DMS53 treated with DMSO at 0.1 percent for 48 hours (cell line): ENCODE measurements at regions not wholly inside any gene's neighbourhood (a gene's known extent, or its start where the extent isn't known, plus 50 kb on each side); places are given as distances from the start of the nearest gene placed in this dataset.

ENCODE experiments used
- DNase-seq: peaks from one replicate; lab custom pipeline; 2025; ENCODE audit not compliant: unreplicated experiment; lab: John Stamatoyannopoulos, UW

GRCh38 chr4:33323393-33323792, 2603.2 kb downstream of the PCDH7 start:
- DNase-seq = no peak

GRCh38 chr4:33334416-33334815, 2614.2 kb downstream of the PCDH7 start:
- DNase-seq = peak; percentile 86

- no peak for DNase-seq
These were observed 2619.6 kb downstream of the PCDH7 start for GRCh38 chr4:33339762-33340161.

GRCh38 chr4:33340168-33340567, 2620.0 kb downstream of the PCDH7 start:
- DNase-seq = no peak

GRCh38 chr4:33349376-33349775, 2629.2 kb downstream of the PCDH7 start:
- peak; percentile 81 for DNase-seq

GRCh38 chr4:33357121-33357520, 2637.0 kb downstream of the PCDH7 start:
- DNase-seq = no peak

- DNase-seq = no peak
These were observed 2649.3 kb downstream of the PCDH7 start for GRCh38 chr4:33369446-33369845.

- peak; percentile 84 for DNase-seq
These were observed 2661.6 kb downstream of the PCDH7 start for GRCh38 chr4:33381816-33382215.

- no peak for DNase-seq
These were observed 2666.6 kb downstream of the PCDH7 start for GRCh38 chr4:33386764-33387163.

GRCh38 chr4:33390976-33391375, 2670.8 kb downstream of the PCDH7 start:
- DNase-seq = no peak

- DNase-seq = peak; percentile 74
These were observed 2675.7 kb downstream of the PCDH7 start for GRCh38 chr4:33395731-33396485.

GRCh38 chr4:33400504-33400903, 2680.3 kb downstream of the PCDH7 start:
- DNase-seq = no peak

GRCh38 chr4:33407496-33407895, 2687.3 kb downstream of the PCDH7 start:
- no peak for DNase-seq

GRCh38 chr4:33411182-33411581, 2691.0 kb downstream of the PCDH7 start:
- DNase-seq = no peak

- no peak for DNase-seq
These were observed 2701.7 kb downstream of the PCDH7 start for GRCh38 chr4:33421887-33422286.

- no peak for DNase-seq
These were observed 2702.5 kb downstream of the PCDH7 start for GRCh38 chr4:33422656-33423055.

GRCh38 chr4:33425936-33426335, 2705.8 kb downstream of the PCDH7 start:
- no peak for DNase-seq

- no peak for DNase-seq
These were observed 2707.5 kb downstream of the PCDH7 start for GRCh38 chr4:33427676-33428075.

GRCh38 chr4:33429971-33430370, 2709.8 kb downstream of the PCDH7 start:
- no peak for DNase-seq

GRCh38 chr4:33437406-33437805, 2717.2 kb downstream of the PCDH7 start:
- no peak for DNase-seq

- no peak for DNase-seq
These were observed 2726.8 kb downstream of the PCDH7 start for GRCh38 chr4:33446953-33447352.

GRCh38 chr4:33448948-33449347, 2728.8 kb downstream of the PCDH7 start:
- DNase-seq = no peak

GRCh38 chr4:33453436-33453835, 2733.3 kb downstream of the PCDH7 start:
- DNase-seq = no peak
